ENCODE measurements at regions not wholly inside any gene's neighbourhood (a gene's known extent, or its start where the extent isn't known, plus 50 kb on each side); places are given as distances from the start of the nearest gene placed in this dataset.

GRCh38 chr4:57710053-57710452 lies 599.9 kb upstream of the IGFBP7 start:
- Histone ChIP-seq H3T11ph (ENCODE audit: low read length) (no peak overlapping the region), H3K79me1 (ENCODE audit: insufficient read depth, low read depth, low read length, poor library complexity, severe bottlenecking) (no peaks in the 10 kb centered on the region), H4K91ac (ENCODE audit: insufficient read length, low read depth, low read length) (no peak overlapping the region), H4K5ac (ENCODE audit: insufficient read length, low read depth, low read length) (no peak overlapping the region), H2BK120ac (ENCODE audit: low read depth, low read length, poor library complexity, severe bottlenecking) (no peak overlapping the region), H3K79me2 (ENCODE audit: insufficient read depth, low read length) (no peaks in the 10 kb centered on the region), H4K20me1 (ENCODE audit: control insufficient read depth, insufficient read depth, insufficient read length) (no peaks in the 10 kb centered on the region), H2BK12ac (ENCODE audit: insufficient read length, low read depth, low read length) (no peak overlapping the region), H2AK5ac (ENCODE audit: insufficient read length, low read length) (no peak overlapping the region), H3K9me3 (ENCODE audit: control insufficient read depth, low read depth, low read length) (no peaks in the 10 kb centered on the region), H3K23ac (ENCODE audit: insufficient read length, low read depth, low read length) (no peak overlapping the region), H2BK15ac (ENCODE audit: low read depth, low read length) (no peak overlapping the region), H3K4me1 (ENCODE audit: insufficient read depth, low read length) (no peaks in the 10 kb centered on the region), H3K56ac (ENCODE audit: insufficient read length, low read depth, low read length) (no peak overlapping the region), H4K8ac (replicated peaks; ENCODE audit: insufficient read length, low read depth, low read length) (no peak overlapping the region), H3K27ac (ENCODE audit: insufficient read length, low read depth, low read length) (no peak overlapping the region), H3K14ac (ENCODE audit: insufficient read depth, low read length) (no peak overlapping the region), H2AFZ (ENCODE audit: low read length) (no peak overlapping the region), H3K4me2 (ENCODE audit: insufficient read depth, insufficient read length, low read length) (no peak overlapping the region), H2BK20ac (ENCODE audit: low read depth, low read length, poor library complexity, severe bottlenecking) (no peak overlapping the region), H3K9ac (ENCODE audit: extremely low read depth, insufficient read length, low read length) (no peak overlapping the region), H2BK5ac (ENCODE audit: insufficient read length, low read length) (no peak overlapping the region), H3K18ac (ENCODE audit: insufficient read length, low read depth, low read length) (no peak overlapping the region), H3K27me3 (ENCODE audit: insufficient read depth, low read length) (no peaks in the 10 kb centered on the region), H3K23me2 (ENCODE audit: insufficient read length, low read depth, low read length, poor library complexity, severe bottlenecking) (no peaks in the 10 kb centered on the region), H3K4ac (ENCODE audit: low read depth, low read length) (no peak overlapping the region)
- H3K4me1 Mint-ChIP-seq: peaks cover 23 to 29% of the 10 kb centered on the region in 2 experiments
- no peak overlapping the region for H3K4me3 Mint-ChIP-seq
- no peak overlapping the region; a peak in 1 of 7 replicates for H3K27ac Mint-ChIP-seq
- no peak for DNase-seq
- whole genome bisulfite sequencing (ENCODE audit: extremely low coverage, insufficient read length, low lambda C conversion rate): no CpG with 5 or more reads among the region's 2 CpGs
- no peak for TF ChIP-seq CTCF (conservative IDR thresholded peaks at IDR 0.05)
- H3K36me3 Mint-ChIP-seq (ENCODE audit: insufficient read depth in 1 of 3, low read depth in 3 of 3): peaks cover 5 to 23% (median 6%) of the 10 kb centered on the region in 3 experiments; a peak in 6 of 7 replicates
- H3K27me3 Mint-ChIP-seq (ENCODE audit: low read depth): no peaks in the 10 kb centered on the region
- H3K9me3 Mint-ChIP-seq: peaks cover 14 to 18% of the 10 kb centered on the region in 2 experiments
